ENCODE measurements at regions not wholly inside any gene's neighbourhood (a gene's known extent, or its start where the extent isn't known, plus 50 kb on each side); places are given as distances from the start of the nearest gene placed in this dataset.

DNA sequence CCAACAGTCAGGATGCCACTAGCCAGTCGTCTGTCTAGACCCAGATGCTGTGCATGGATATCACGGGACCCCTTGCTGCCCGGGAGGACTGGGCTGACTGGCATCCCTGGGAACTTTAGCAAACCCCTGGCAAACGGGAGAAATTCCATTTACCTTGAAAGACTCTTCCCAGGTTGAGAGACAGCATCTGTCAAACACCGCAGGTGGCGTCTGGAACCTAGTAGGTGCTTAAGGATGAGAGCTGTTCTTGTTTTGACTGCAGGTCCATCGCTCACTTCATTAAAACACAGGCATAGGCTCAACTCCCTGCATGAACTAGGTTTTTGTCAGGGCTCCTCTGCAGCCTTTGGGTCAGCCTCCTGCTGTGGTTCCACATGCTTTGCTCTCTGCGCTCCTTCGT lies 546.3 kb downstream of the BCL11B start:
- TF ChIP-seq ZNF274 (IDR thresholded peaks at IDR 0.05; ENCODE audit: low read depth, low read length) (no peak), YY1 (IDR thresholded peaks at IDR 0.05; ENCODE audit: insufficient read depth, insufficient read length) (no peak)
